GM18502 (cell line): ENCODE measurements at regions not wholly inside any gene's neighbourhood (a gene's known extent, or its start where the extent isn't known, plus 50 kb on each side); places are given as distances from the start of the nearest gene placed in this dataset.

Experiments
- ATAC-seq: cut with Tn5 transposase; IDR thresholded peaks from one replicate; pipeline ENCODE4 v1.9.1; 2021; ENCODE audit warnings: mild to moderate bottlenecking; ENCODE audit not compliant: unreplicated experiment, poor library complexity

- ATAC-seq, result no peak
Observed at GRCh38 chr4:180448306-180448705, 1794.9 kb upstream of the TENM3 start.

- ATAC-seq, result peak; percentile 84
Observed at GRCh38 chr4:180449395-180449956, 1793.7 kb upstream of the TENM3 start.

- ATAC-seq, result no peak
Observed at GRCh38 chr4:180455226-180455625, 1788.0 kb upstream of the TENM3 start.

- no peak for ATAC-seq
Observed at GRCh38 chr4:180456928-180457327, 1786.3 kb upstream of the TENM3 start.

GRCh38 chr4:180462116-180462515 lies 1781.1 kb upstream of the TENM3 start:
- no peak for ATAC-seq

- no peak for ATAC-seq
Observed at GRCh38 chr4:180465364-180465763, 1777.8 kb upstream of the TENM3 start.

- ATAC-seq, result no peak
Observed at GRCh38 chr4:180483036-180483435, 1760.2 kb upstream of the TENM3 start.

GRCh38 chr4:180485407-180485806 lies 1757.8 kb upstream of the TENM3 start:
- no peak for ATAC-seq

- ATAC-seq, result no peak
Observed at GRCh38 chr4:180486342-180486741, 1756.9 kb upstream of the TENM3 start.

GRCh38 chr4:180489787-180490186 lies 1753.4 kb upstream of the TENM3 start:
- ATAC-seq, result no peak

GRCh38 chr4:180491210-180491609 lies 1752.0 kb upstream of the TENM3 start:
- no peak for ATAC-seq

- no peak for ATAC-seq
Observed at GRCh38 chr4:180493299-180493698, 1749.9 kb upstream of the TENM3 start.

GRCh38 chr4:180500154-180500553 lies 1743.0 kb upstream of the TENM3 start:
- no peak for ATAC-seq

GRCh38 chr4:180512801-180513475 lies 1730.3 kb upstream of the TENM3 start:
- ATAC-seq, result no peak

GRCh38 chr4:180518906-180519305 lies 1724.3 kb upstream of the TENM3 start:
- ATAC-seq, result no peak

- no peak for ATAC-seq
Observed at GRCh38 chr4:180521181-180521580, 1722.0 kb upstream of the TENM3 start.

GRCh38 chr4:180525523-180526077 lies 1717.6 kb upstream of the TENM3 start:
- ATAC-seq, result no peak

GRCh38 chr4:180528003-180528402 lies 1715.2 kb upstream of the TENM3 start:
- no peak for ATAC-seq

GRCh38 chr4:180530787-180531186 lies 1712.4 kb upstream of the TENM3 start:
- no peak for ATAC-seq

GRCh38 chr4:180532691-180533090 lies 1710.5 kb upstream of the TENM3 start:
- no peak for ATAC-seq

- no peak for ATAC-seq
Observed at GRCh38 chr4:180538384-180539057, 1704.7 kb upstream of the TENM3 start.
